ENCODE measurements at regions not wholly inside any gene's neighbourhood (a gene's known extent, or its start where the extent isn't known, plus 50 kb on each side); places are given as distances from the start of the nearest gene placed in this dataset.

GRCh38 chr11:28739489-28740280 is 631.5 kb downstream of the METTL15 start:
- Histone ChIP-seq H4K20me1 (ENCODE audit: low read length) (no peaks in the 10 kb centered on the region), H3K36me3 (ENCODE audit: low read depth, low read length) (peaks cover 5% of the 10 kb centered on the region; the same call in 1 of the 2 replicates), H3K4me1 (ENCODE audit: insufficient read depth, low read length) (peaks cover 30% of the 10 kb centered on the region), H3K4me3 (ENCODE audit: low read length) (no peak overlapping the region), H3K9ac (ENCODE audit: low read length) (no peak overlapping the region), H3K9me2 (replicated peaks; ENCODE audit: low read length) (0 out of 2 replicates have a peak, but pooled peaks cover 4% of the 10 kb centered on the region), H3K9me3 (ENCODE audit: low read length) (no peaks in the 10 kb centered on the region), H3K27me3 (ENCODE audit: low read length) (no peaks in the 10 kb centered on the region), H3F3A (ENCODE audit: low read length, unreplicated experiment) (no peaks in the 10 kb centered on the region), H3K27ac (ENCODE audit: low read length) (no peak overlapping the region), H2AFZ (ENCODE audit: low read length) (no peak overlapping the region), H3K4me2 (ENCODE audit: low read length) (no peak overlapping the region), H3K79me2 (ENCODE audit: low read length) (peaks cover 17% of the 10 kb centered on the region; the same call in 1 of the 2 replicates)
- ATAC-seq = no peak
- intact Hi-C loops (cut with micrococcal nuclease) = no loop called here
- DNase-seq = no peak
- no peak for TF ChIP-seq CTCF (conservative IDR thresholded peaks at IDR 0.05; ENCODE audit: low read depth, low read length)
- no peak for TF ChIP-seq EZH2phosphoT487 (IDR thresholded peaks at IDR 0.05; ENCODE audit: borderline replicate concordance, low read length)
- no peak for TF ChIP-seq EZH2 (IDR thresholded peaks at IDR 0.05; ENCODE audit: low read length, unreplicated experiment)
- ChIA-PET CTCF (no interaction called here), POLR2A (ENCODE audit: unreplicated experiment) (no interaction called here)
- no TSS peak for BruUV-seq (replicated peaks)

- Histone ChIP-seq H3K79me2 (ENCODE audit: low read length) (peaks cover 17% of the 10 kb centered on the region; the same call in 1 of the 2 replicates), H3K4me2 (ENCODE audit: low read length) (no peak overlapping the region), H3K27ac (ENCODE audit: low read length) (no peak overlapping the region), H3K4me1 (ENCODE audit: insufficient read depth, low read length) (peaks cover 30% of the 10 kb centered on the region), H3K36me3 (ENCODE audit: low read depth, low read length) (no peaks in the 10 kb centered on the region), H3K9me2 (replicated peaks; ENCODE audit: low read length) (0 out of 2 replicates have a peak, but pooled peaks cover 4% of the 10 kb centered on the region), H3F3A (ENCODE audit: low read length, unreplicated experiment) (no peaks in the 10 kb centered on the region), H3K27me3 (ENCODE audit: low read length) (no peaks in the 10 kb centered on the region), H3K9me3 (ENCODE audit: low read length) (no peaks in the 10 kb centered on the region), H2AFZ (ENCODE audit: low read length) (no peak overlapping the region), H3K4me3 (ENCODE audit: low read length) (no peak overlapping the region), H4K20me1 (ENCODE audit: low read length) (no peaks in the 10 kb centered on the region), H3K9ac (ENCODE audit: low read length) (no peak overlapping the region)
- ChIA-PET POLR2A (ENCODE audit: unreplicated experiment) (no interaction called here), CTCF (no interaction called here)
- peak; percentile 20 for DNase-seq
- BruUV-seq (replicated peaks) = no TSS peak
- intact Hi-C loops (cut with micrococcal nuclease) = no loop called here
- ATAC-seq = no peak
- TF ChIP-seq CTCF (conservative IDR thresholded peaks at IDR 0.05; ENCODE audit: low read depth, low read length) (no peak), EZH2 (IDR thresholded peaks at IDR 0.05; ENCODE audit: low read length, unreplicated experiment) (no peak), EZH2phosphoT487 (IDR thresholded peaks at IDR 0.05; ENCODE audit: borderline replicate concordance, low read length) (no peak)
Observed at GRCh38 chr11:28738549-28738948, 630.4 kb downstream of the METTL15 start.

GRCh38 chr11:28736256-28736655 is 628.1 kb downstream of the METTL15 start:
- POLR2A ChIA-PET (ENCODE audit: unreplicated experiment) = no interaction called here

More at GRCh38 chr11:28736256-28736655, 628.1 kb downstream of the METTL15 start:
- DNase-seq (peak; percentile 20), ATAC-seq (peak; percentile 55)
- H3K9me2 ChIP-seq (replicated peaks; ENCODE audit: low read length) = 0 out of 2 replicates have a peak, but pooled peaks cover 4% of the 10 kb centered on the region
- no peaks in the 10 kb centered on the region for H3K36me3 ChIP-seq (ENCODE audit: low read depth, low read length)
- intact Hi-C loops (cut with micrococcal nuclease) = no loop called here
- peak overlapping the region; percentile 17; the same call in 1 of the 2 replicates for H3K4me2 ChIP-seq (ENCODE audit: low read length)
- H3K4me1 ChIP-seq (ENCODE audit: insufficient read depth, low read length) = peaks cover 19% of the 10 kb centered on the region
- TF ChIP-seq EZH2 (IDR thresholded peaks at IDR 0.05; ENCODE audit: low read length, unreplicated experiment) = no peak
- TF ChIP-seq CTCF (conservative IDR thresholded peaks at IDR 0.05; ENCODE audit: low read depth, low read length) = no peak
- no peak for TF ChIP-seq EZH2phosphoT487 (IDR thresholded peaks at IDR 0.05; ENCODE audit: borderline replicate concordance, low read length)
- no peak overlapping the region for H2AFZ ChIP-seq (ENCODE audit: low read length)
- no peak overlapping the region for H3K4me3 ChIP-seq (ENCODE audit: low read length)
- no peak overlapping the region for H3K27ac ChIP-seq (ENCODE audit: low read length)
- no TSS peak for BruUV-seq (replicated peaks)
- H4K20me1 ChIP-seq (ENCODE audit: low read length) = no peaks in the 10 kb centered on the region
- no peaks in the 10 kb centered on the region for H3F3A ChIP-seq (ENCODE audit: low read length, unreplicated experiment)
- H3K79me2 ChIP-seq (ENCODE audit: low read length) = peaks cover 24% of the 10 kb centered on the region; the same call in 1 of the 2 replicates
- H3K27me3 ChIP-seq (ENCODE audit: low read length) = no peaks in the 10 kb centered on the region
- no peaks in the 10 kb centered on the region for H3K9me3 ChIP-seq (ENCODE audit: low read length)
- CTCF ChIA-PET = no interaction called here
- H3K9ac ChIP-seq (ENCODE audit: low read length) = no peak overlapping the region
